ENCODE measurements at regions not wholly inside any gene's neighbourhood (a gene's known extent, or its start where the extent isn't known, plus 50 kb on each side); places are given as distances from the start of the nearest gene placed in this dataset.

- no peak overlapping the region for H3K4me3 ChIP-seq (ENCODE audit: low read depth in 1 of 3, low read length in 3 of 3)
- no peak overlapping the region for H3K9ac ChIP-seq (ENCODE audit: low read depth in 1 of 2, low read length in 2 of 2)
- WGBS: 67% methylated on average over 6 of the region's 6 CpGs
- no peaks in the 10 kb centered on the region for H3K4me1 ChIP-seq (ENCODE audit: control insufficient read depth in 4 of 4, insufficient read depth in 4 of 4, low read length in 3 of 4)
- H3K27me3 ChIP-seq (ENCODE audit: control insufficient read depth in 4 of 4, insufficient read depth in 4 of 4, low read length in 3 of 4): no peaks in the 10 kb centered on the region
- no peaks in the 10 kb centered on the region for H3K36me3 ChIP-seq (ENCODE audit: control insufficient read depth in 4 of 4, insufficient read depth in 3 of 4, low read depth in 1 of 4, low read length in 3 of 4)
- TF ChIP-seq GABPA (IDR thresholded peaks at IDR 0.05 in 1 of 2, conservative IDR thresholded peaks at IDR 0.05 in 1 of 2): no peak
- TF ChIP-seq RAD21 (IDR thresholded peaks at IDR 0.05): no peak
- TF ChIP-seq JUND (IDR thresholded peaks at IDR 0.05): no peak
- TF ChIP-seq, protein P1, sequence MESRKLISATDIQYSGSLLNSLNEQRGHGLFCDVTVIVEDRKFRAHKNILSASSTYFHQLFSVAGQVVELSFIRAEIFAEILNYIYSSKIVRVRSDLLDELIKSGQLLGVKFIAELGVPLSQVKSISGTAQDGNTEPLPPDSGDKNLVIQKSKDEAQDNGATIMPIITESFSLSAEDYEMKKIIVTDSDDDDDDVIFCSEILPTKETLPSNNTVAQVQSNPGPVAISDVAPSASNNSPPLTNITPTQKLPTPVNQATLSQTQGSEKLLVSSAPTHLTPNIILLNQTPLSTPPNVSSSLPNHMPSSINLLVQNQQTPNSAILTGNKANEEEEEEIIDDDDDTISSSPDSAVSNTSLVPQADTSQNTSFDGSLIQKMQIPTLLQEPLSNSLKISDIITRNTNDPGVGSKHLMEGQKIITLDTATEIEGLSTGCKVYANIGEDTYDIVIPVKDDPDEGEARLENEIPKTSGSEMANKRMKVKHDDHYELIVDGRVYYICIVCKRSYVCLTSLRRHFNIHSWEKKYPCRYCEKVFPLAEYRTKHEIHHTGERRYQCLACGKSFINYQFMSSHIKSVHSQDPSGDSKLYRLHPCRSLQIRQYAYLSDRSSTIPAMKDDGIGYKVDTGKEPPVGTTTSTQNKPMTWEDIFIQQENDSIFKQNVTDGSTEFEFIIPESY (IDR thresholded peaks at IDR 0.05): no peak
- no peak for TF ChIP-seq TAF1 (conservative IDR thresholded peaks at IDR 0.05)
- no peak for TF ChIP-seq NR2F2 (IDR thresholded peaks at IDR 0.05)
- no peak for TF ChIP-seq FOXA2 (IDR thresholded peaks at IDR 0.05)
- TF ChIP-seq MAX (IDR thresholded peaks at IDR 0.05): no peak
- TF ChIP-seq, protein P2, sequence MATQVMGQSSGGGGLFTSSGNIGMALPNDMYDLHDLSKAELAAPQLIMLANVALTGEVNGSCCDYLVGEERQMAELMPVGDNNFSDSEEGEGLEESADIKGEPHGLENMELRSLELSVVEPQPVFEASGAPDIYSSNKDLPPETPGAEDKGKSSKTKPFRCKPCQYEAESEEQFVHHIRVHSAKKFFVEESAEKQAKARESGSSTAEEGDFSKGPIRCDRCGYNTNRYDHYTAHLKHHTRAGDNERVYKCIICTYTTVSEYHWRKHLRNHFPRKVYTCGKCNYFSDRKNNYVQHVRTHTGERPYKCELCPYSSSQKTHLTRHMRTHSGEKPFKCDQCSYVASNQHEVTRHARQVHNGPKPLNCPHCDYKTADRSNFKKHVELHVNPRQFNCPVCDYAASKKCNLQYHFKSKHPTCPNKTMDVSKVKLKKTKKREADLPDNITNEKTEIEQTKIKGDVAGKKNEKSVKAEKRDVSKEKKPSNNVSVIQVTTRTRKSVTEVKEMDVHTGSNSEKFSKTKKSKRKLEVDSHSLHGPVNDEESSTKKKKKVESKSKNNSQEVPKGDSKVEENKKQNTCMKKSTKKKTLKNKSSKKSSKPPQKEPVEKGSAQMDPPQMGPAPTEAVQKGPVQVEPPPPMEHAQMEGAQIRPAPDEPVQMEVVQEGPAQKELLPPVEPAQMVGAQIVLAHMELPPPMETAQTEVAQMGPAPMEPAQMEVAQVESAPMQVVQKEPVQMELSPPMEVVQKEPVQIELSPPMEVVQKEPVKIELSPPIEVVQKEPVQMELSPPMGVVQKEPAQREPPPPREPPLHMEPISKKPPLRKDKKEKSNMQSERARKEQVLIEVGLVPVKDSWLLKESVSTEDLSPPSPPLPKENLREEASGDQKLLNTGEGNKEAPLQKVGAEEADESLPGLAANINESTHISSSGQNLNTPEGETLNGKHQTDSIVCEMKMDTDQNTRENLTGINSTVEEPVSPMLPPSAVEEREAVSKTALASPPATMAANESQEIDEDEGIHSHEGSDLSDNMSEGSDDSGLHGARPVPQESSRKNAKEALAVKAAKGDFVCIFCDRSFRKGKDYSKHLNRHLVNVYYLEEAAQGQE (IDR thresholded peaks at IDR 0.05): no peak
- TF ChIP-seq YY1 (IDR thresholded peaks at IDR 0.05): no peak
- no peak for TF ChIP-seq HNF4G (IDR thresholded peaks at IDR 0.05)
- TF ChIP-seq SP1 (IDR thresholded peaks at IDR 0.05): no peak
- no peak for TF ChIP-seq FOXA1 (IDR thresholded peaks at IDR 0.05)
- TF ChIP-seq HNF4A (conservative IDR thresholded peaks at IDR 0.05): no peak
- no peak for TF ChIP-seq RXRA (IDR thresholded peaks at IDR 0.05)
- H3K27ac ChIP-seq (ENCODE audit: low read depth in 1 of 2, low read length in 2 of 2): no peak overlapping the region
- DNase-seq (ENCODE audit: low spot score): no peak
- H3K9me3 ChIP-seq (ENCODE audit: control insufficient read depth in 4 of 4, low read length in 3 of 4): no peaks in the 10 kb centered on the region
Observed at GRCh38 chr1:116832308-116832931, 77.3 kb upstream of the PTGFRN start.

DNA sequence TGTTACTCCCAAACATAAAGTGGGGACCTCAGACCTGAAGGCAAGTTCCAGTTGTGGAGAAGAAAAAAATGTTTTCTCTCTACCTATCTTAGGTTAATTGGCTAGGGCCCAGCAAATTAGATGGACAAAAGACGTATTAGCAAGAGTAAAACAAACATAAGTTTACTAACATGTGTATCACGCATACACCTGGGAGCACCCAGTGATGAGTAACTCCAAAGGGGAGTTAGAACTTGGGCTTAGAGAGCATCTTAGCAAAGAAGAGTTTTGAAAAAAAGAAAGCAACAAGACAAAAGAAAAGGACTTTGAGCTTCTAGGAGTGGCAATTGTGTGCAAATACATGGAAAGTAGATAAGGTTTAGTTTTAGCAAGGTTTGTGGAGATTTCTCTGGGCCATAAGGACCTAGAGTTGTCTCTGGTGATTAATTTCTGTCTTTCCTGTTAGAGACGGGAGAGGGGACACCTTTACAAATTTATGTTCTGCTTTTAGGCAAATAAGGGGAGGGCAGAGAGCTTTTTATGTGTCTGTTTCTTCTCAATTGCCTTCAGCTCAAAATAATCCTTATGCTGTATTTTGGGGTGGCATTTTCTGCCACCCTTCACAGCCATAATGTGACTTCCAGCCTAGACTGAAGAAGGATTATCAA lies 76.7 kb upstream of the PTGFRN start:
- Histone ChIP-seq H3K36me3 (ENCODE audit: control insufficient read depth in 4 of 4, insufficient read depth in 3 of 4, low read depth in 1 of 4, low read length in 3 of 4) (no peaks in the 10 kb centered on the region), H3K9ac (ENCODE audit: low read depth in 1 of 2, low read length in 2 of 2) (no peak overlapping the region), H3K27ac (ENCODE audit: low read depth in 1 of 2, low read length in 2 of 2) (no peak overlapping the region), H3K9me3 (ENCODE audit: control insufficient read depth in 4 of 4, low read length in 3 of 4) (no peaks in the 10 kb centered on the region), H3K4me3 (ENCODE audit: low read depth in 1 of 3, low read length in 3 of 3) (no peak overlapping the region), H3K4me1 (ENCODE audit: control insufficient read depth in 4 of 4, insufficient read depth in 4 of 4, low read length in 3 of 4) (no peaks in the 10 kb centered on the region), H3K27me3 (ENCODE audit: control insufficient read depth in 4 of 4, insufficient read depth in 4 of 4, low read length in 3 of 4) (no peaks in the 10 kb centered on the region)
- 61% methylated on average over 3 of the region's 3 CpGs for WGBS
- no peak for TF ChIP-seq MAX (IDR thresholded peaks at IDR 0.05)
- no peak for TF ChIP-seq NR2F2 (IDR thresholded peaks at IDR 0.05)
- no peak for TF ChIP-seq EGR1 (IDR thresholded peaks at IDR 0.05; ENCODE audit: low read depth in 2 of 2)
- no peak for DNase-seq (ENCODE audit: low spot score)
